GM19467 (cell line): ENCODE measurements at regions not wholly inside any gene's neighbourhood (a gene's known extent, or its start where the extent isn't known, plus 50 kb on each side); places are given as distances from the start of the nearest gene placed in this dataset.
"Not testable (repeated sequence)": the region's sequence is repeated elsewhere in the genome, so short reads cannot be mapped to it uniquely, and the experiment has no call there.

ENCODE experiments used
- ATAC-seq: cut with Tn5 transposase; IDR thresholded peaks from one replicate; pipeline ENCODE4 v1.9.1; 2021; ENCODE audit warnings: mild to moderate bottlenecking, moderate library complexity; ENCODE audit not compliant: unreplicated experiment

DNA sequence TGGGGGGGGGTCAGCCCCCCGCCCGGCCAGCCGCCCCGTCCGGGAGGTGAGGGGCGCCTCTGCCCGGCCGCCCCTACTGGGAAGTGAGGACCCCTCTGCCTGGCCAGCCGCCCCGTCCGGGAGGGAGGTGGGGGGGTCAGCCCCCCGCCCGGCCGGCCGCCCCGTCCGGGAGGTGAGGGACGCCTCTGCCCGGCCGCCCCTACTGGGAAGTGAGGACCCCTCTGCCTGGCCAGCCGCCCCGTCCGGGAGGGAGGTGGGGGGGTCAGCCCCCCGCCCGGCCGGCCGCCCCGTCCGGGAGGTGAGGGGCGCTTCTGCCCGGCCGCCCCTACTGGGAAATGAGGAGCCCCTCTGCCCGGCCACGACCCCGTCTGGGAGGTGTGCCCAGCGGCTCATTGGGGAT, 210.7 kb upstream of the RPL34 start:
- not testable (repeated sequence) for ATAC-seq

DNA sequence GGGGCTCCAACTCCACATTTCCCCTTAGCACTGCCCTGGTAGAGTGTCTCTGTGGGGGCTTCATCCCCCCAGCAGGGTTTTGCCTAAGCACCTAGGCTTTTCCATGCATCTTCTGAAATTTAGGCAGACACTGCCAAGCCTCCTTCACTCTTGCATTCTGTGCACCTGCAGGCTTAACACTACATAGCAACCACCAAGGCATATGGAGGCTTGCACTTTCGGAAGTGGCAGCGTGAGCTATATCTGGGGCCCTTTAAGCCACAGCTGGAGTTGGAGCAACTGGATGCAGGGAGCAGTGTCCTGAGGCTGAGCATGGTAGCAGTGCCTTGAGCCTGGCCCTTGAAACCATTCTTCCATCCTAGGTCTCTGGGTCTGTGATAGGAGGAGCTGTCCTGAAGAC, 214.8 kb upstream of the RPL34 start:
- ATAC-seq: no peak

GRCh38 chr4:108400309-108400708, 220.1 kb upstream of the RPL34 start:
- ATAC-seq: no peak

- no peak for ATAC-seq
Observed at GRCh38 chr4:108399610-108400265, 220.6 kb upstream of the RPL34 start.

DNA sequence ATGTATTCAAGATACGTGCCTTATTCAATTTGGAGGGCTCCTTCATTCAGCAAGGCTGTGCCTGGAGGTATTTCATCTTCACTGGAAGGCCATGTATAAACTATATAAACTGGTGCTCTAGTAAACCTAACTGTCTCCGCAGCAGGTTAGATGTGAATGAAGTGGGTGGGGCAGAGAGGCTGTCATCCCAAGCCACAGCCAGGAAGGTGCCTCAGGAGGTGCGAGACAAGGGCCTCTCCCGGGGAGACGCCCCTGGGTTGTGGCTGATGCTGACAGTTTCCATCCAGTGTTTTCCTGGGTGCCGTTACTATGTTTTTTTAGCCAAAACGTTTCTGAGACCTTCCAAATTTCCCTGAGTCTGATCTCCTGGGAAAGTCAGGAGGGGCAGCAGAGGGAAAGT, 221.5 kb upstream of the RPL34 start:
- no peak for ATAC-seq

- ATAC-seq: no peak
Observed at GRCh38 chr4:108398316-108398715, 222.1 kb upstream of the RPL34 start.

GRCh38 chr4:108397850-108398249, 222.5 kb upstream of the RPL34 start:
- ATAC-seq: no peak

GRCh38 chr4:108396900-108397497, 223.4 kb upstream of the RPL34 start:
- ATAC-seq: no peak

DNA sequence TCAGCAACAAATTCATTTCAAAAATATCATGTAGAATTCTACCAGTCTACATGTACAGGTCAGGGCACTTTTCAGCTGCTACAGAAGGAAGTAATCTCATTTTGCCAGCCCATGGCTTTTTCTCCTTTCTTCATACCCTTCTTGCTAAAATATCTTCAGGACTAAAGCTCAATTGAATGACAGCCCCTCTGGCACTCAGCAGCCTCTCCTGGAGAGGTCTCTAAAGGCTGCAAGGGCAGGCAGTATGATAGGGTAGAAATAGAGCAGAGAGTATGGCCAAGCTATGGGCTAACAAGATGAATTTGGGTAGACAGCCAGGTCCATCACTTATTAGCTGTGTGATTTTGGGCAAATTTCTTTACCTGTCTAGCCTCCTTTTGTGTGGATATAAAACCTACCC, 224.6 kb upstream of the RPL34 start:
- no peak for ATAC-seq

- ATAC-seq: no peak
Observed at GRCh38 chr4:108393890-108394472, 225.2 kb upstream of the LEF1 start.

GRCh38 chr4:108391701-108392455, 223.1 kb upstream of the LEF1 start:
- no peak for ATAC-seq

GRCh38 chr4:108385076-108385475, 216.3 kb upstream of the LEF1 start:
- no peak for ATAC-seq

DNA sequence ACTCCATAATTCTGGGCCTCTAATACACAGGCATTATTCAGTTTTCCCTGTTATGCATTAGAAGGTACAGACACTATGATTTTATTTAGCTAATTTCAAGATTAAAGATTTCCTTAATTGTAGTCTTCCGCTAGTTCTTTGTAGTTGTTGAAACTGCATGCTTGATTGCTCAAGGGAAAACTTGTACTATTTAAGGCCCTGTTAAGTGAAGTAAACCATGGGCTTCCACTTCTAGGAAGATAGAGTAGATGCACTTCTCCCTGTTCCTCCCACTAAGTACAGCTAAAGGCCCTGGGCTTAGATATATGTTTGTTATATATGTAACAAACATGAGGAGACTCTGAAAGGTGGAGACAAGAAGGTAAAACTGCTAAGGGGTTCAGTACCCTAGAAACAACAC, 215.8 kb upstream of the LEF1 start:
- no peak for ATAC-seq

DNA sequence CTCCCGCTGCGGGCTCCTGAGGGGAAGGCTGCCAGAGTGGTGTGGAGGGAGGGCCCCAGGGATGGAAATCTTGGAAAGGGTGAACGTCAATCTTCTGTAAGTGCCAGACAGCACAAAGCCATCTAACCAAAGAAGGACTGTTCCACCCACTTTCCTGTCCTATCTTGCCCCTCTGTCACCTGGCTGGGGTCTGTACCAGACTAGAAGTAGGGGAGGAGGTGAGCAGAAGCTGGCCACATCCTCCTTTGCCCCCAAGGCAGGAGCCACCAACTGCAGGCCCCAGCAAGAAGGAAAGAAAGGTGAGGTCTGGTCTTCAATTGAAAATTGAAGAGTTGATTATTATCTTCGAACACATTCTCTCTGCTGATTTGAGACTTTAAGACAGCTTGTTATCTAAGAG, 214.4 kb upstream of the LEF1 start:
- no peak for ATAC-seq

GRCh38 chr4:108382751-108383150, 214.0 kb upstream of the LEF1 start:
- no peak for ATAC-seq

DNA sequence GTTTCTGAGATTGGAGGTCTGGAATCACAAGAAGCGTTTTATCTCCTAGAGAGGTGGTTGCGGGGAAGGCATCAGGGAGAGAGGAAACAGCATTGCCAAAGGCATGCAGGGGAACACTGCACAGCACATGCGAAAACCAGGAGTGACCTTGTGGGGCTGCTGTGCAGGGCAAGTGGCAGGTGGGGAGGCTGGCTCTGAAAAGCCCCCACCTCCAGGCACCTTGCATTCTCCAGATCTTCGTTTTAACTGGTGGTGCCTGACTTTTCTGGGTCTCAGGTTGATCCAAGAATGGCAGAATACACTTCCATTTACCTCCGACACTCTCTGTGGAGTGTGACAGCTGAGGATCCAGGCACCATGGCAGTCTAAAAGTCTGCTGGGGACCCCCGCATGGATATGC, 209.4 kb upstream of the LEF1 start:
- no peak for ATAC-seq

GRCh38 chr4:108377021-108377420, 208.3 kb upstream of the LEF1 start:
- ATAC-seq: no peak

DNA sequence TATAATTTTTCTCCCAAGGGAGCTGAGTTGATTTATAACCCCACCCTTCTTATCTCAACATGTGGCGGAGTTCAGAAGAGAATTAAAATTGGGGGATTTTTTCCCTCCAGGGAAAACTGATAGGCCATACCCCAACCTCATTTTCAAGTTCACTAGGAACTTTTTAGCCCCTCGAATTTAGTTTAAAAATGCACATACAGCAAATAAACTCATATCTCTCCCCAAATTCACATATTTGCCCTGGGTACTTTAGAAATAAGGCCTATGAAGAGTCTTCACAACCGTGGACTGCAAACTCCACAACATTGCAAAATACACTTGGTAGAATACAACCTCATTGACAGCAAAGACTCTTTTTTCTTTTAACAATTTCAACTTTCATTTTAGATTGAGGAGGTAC, 206.7 kb upstream of the LEF1 start:
- ATAC-seq: no peak

DNA sequence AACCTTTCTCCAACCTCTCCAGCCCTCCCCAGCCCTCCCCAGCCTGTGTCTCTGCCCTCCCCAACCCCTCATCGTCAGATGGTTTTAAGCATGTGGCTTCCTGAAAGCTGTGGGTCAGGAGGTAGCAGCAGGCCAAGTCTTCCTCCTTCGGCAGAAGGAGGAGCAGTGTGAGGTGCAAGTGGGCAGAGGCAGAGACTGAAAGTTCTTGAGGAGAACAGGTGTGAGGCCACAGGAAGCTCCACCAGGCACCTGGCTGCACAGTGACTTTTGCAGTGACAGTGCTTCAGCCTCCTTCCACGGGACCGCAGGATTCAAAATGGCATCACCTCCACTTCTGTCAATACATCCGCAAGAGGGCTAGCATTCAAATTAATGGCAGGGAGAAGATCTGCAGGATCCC, 203.9 kb upstream of the LEF1 start:
- ATAC-seq: no peak

DNA sequence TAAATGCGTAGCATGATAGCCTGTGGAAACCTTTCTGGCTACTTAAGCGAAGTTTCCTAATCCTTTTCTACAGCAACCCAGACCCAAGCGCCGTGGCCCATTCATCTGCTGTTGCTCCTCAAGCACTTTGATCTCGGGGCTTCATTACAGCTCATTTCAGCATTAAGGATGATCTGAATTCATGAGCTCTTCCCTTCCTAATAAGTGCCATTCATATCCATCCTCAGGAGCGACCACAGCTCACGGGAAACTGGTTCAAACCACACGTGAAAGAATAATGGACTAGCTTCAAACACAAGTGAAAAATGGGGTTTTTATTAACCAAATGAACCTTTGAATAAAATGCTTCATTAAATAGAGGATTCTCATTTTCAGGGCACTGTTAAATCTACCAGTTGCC, 202.6 kb upstream of the LEF1 start:
- no peak for ATAC-seq

GRCh38 chr4:108370291-108371141, 201.8 kb upstream of the LEF1 start:
- no peak for ATAC-seq
